Stomach (tissue), 4 donors: ENCODE measurements at regions not wholly inside any gene's neighbourhood (a gene's known extent, or its start where the extent isn't known, plus 50 kb on each side); places are given as distances from the start of the nearest gene placed in this dataset.

Source experiments
- EP300 ChIP-seq: sonication (generic); formaldehyde crosslinking; IDR thresholded peaks from one replicate; pipeline ENCODE4 v1.6.1; 2017; ENCODE audit warnings: antibody characterized with exemption
- TF ChIP-seq, protein P1 (sequence below), 7 experiments: fragments of 450-650 bp in 4 of 7; fragments of 200-600 bp in 3 of 7; sonication (generic) in 3 of 7; IDR thresholded peaks; one replicate each; pipeline ENCODE4 v1.5.1; 2016 to 2019; ENCODE audit warnings: antibody characterized with exemption in 7 of 7, control low read depth in 2 of 7, mild to moderate bottlenecking in 1 of 7

- TF ChIP-seq, protein P1, sequence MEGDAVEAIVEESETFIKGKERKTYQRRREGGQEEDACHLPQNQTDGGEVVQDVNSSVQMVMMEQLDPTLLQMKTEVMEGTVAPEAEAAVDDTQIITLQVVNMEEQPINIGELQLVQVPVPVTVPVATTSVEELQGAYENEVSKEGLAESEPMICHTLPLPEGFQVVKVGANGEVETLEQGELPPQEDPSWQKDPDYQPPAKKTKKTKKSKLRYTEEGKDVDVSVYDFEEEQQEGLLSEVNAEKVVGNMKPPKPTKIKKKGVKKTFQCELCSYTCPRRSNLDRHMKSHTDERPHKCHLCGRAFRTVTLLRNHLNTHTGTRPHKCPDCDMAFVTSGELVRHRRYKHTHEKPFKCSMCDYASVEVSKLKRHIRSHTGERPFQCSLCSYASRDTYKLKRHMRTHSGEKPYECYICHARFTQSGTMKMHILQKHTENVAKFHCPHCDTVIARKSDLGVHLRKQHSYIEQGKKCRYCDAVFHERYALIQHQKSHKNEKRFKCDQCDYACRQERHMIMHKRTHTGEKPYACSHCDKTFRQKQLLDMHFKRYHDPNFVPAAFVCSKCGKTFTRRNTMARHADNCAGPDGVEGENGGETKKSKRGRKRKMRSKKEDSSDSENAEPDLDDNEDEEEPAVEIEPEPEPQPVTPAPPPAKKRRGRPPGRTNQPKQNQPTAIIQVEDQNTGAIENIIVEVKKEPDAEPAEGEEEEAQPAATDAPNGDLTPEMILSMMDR (IDR thresholded peaks at IDR 0.05) = no peak
- no peak for TF ChIP-seq EP300
Observed at GRCh38 chr5:13567819-13568218, 376.7 kb downstream of the DNAH5 start.
